OCI-LY1 (cell line): ENCODE measurements at regions not wholly inside any gene's neighbourhood (a gene's known extent, or its start where the extent isn't known, plus 50 kb on each side); places are given as distances from the start of the nearest gene placed in this dataset.
"Not testable (repeated sequence)": the region's sequence is repeated elsewhere in the genome, so short reads cannot be mapped to it uniquely, and the experiment has no call there.

ENCODE experiments used
- EZH2 ChIP-seq: fragments of 200-600 bp; sonication (generic), shearing (Covaris generic); IDR thresholded peaks from 2 replicates; pipeline ENCODE4 v1.8.0; 2017; ENCODE audit warnings: borderline replicate concordance, mixed run types, mild to moderate bottlenecking, antibody characterized with exemption, low read length, moderate library complexity, mixed read lengths
- TF ChIP-seq, protein P1 (sequence below): fragments of 200-600 bp; sonication (generic), shearing (Covaris generic); IDR thresholded peaks from 2 replicates; pipeline ENCODE4 v1.5.1; 2017; ENCODE audit warnings: mild to moderate bottlenecking, antibody characterized with exemption, low read length, moderate library complexity, mixed read lengths

DNA sequence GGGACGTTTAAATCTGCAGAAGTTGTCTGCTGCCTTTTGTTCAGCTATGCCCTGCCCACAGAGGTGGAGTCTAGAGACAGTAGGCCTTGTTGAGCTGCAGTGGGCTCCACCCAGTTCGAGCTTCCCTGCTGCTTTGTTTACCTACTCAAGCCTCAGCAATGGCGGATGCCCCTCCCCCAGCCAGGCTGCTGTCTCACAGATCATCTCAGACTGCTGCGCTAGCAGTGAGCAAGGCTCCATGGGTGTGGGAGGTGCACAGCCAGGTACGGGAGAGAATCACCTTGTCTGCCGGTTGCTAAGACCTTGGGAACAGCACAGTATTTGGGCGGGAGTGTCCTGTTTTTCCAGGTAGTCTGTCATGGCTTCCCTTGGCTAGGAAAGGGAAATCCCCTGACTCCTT, 114.3 kb upstream of the PALM2AKAP2 start:
- TF ChIP-seq, protein P1, sequence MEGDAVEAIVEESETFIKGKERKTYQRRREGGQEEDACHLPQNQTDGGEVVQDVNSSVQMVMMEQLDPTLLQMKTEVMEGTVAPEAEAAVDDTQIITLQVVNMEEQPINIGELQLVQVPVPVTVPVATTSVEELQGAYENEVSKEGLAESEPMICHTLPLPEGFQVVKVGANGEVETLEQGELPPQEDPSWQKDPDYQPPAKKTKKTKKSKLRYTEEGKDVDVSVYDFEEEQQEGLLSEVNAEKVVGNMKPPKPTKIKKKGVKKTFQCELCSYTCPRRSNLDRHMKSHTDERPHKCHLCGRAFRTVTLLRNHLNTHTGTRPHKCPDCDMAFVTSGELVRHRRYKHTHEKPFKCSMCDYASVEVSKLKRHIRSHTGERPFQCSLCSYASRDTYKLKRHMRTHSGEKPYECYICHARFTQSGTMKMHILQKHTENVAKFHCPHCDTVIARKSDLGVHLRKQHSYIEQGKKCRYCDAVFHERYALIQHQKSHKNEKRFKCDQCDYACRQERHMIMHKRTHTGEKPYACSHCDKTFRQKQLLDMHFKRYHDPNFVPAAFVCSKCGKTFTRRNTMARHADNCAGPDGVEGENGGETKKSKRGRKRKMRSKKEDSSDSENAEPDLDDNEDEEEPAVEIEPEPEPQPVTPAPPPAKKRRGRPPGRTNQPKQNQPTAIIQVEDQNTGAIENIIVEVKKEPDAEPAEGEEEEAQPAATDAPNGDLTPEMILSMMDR, result not testable (repeated sequence)
- TF ChIP-seq EZH2, result not testable (repeated sequence)
